ENCODE measurements at regions not wholly inside any gene's neighbourhood (a gene's known extent, or its start where the extent isn't known, plus 50 kb on each side); places are given as distances from the start of the nearest gene placed in this dataset.

DNA sequence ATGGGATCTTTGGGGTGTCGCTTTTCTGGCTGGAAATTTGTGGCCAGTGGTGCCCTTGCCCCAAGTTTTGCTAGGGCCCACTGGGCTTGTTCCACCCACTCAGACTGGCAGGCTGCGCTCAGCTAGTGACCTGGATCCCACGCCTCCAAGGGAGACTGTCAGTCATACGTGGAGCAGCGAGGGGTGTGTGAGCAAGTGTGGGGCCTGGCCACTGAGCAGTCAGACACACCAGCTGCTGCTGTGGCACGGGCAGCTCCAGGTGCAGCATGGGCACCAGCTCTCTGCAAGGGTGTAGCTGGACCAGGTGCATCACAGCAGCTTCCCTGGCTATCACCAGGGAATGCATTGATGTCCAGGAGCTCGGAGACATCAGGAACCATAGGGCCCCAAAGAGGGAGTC, 327.0 kb downstream of the NR4A2 start:
- Mint-ChIP-seq H3K4me1 (no peaks in the 10 kb centered on the region), H3K27ac (no peak overlapping the region), H3K27me3 (no peaks in the 10 kb centered on the region), H3K4me3 (no peak overlapping the region), H3K9me3 (ENCODE audit: insufficient read depth) (peaks cover 2% of the 10 kb centered on the region)
- H3K27me3 ChIP-seq (replicated peaks in 1 of 4; ENCODE audit: control extremely low read depth in 1 of 4, control insufficient read depth in 3 of 4, insufficient read depth in 4 of 4, low read length in 3 of 4), result no peaks in the 10 kb centered on the region
- H2AFZ ChIP-seq (ENCODE audit: insufficient read depth, low read depth, low read length, poor library complexity, severe bottlenecking), result no peak overlapping the region
- no peak overlapping the region for H3K9ac ChIP-seq (ENCODE audit: low read length)
- POLR2A ChIA-PET, result no interaction called here
- no peaks in the 10 kb centered on the region for H3K36me3 ChIP-seq (replicated peaks in 1 of 2; ENCODE audit: control extremely low read depth in 1 of 2, control insufficient read depth in 1 of 2, extremely low read depth in 1 of 2, insufficient read depth in 2 of 2, low read length in 1 of 2)
- 87% methylated on average over 7 of the region's 7 CpGs for WGBS (ENCODE audit: insufficient coverage)
- H3K9me3 ChIP-seq (ENCODE audit: control extremely low read depth in 1 of 3, control insufficient read depth in 2 of 3, insufficient read depth in 1 of 3, low read length in 2 of 3), result peaks cover 0 to 8% (median 0%) of the 10 kb centered on the region in 3 donors
- no peak overlapping the region for H3K4me3 ChIP-seq (ENCODE audit: control extremely low read depth in 1 of 5, extremely low read depth in 1 of 5, insufficient read depth in 1 of 5, low read depth in 2 of 5, low read length in 4 of 5)
- no peaks in the 10 kb centered on the region for H4K20me1 ChIP-seq (ENCODE audit: control insufficient read depth, insufficient read depth, low read length, poor library complexity, severe bottlenecking)
- intact Hi-C loops (cut with micrococcal nuclease), result no loop called here
- H3K4me1 ChIP-seq (ENCODE audit: control insufficient read depth in 2 of 2, insufficient read depth in 2 of 2, low read length in 2 of 2), result no peaks in the 10 kb centered on the region
- no peak overlapping the region for H3K27ac ChIP-seq (ENCODE audit: low read length in 2 of 2)
- ATAC-seq (ENCODE audit: low read depth), result no peak
- no peak overlapping the region for H3K4me2 ChIP-seq (replicated peaks; ENCODE audit: low read depth, low read length, poor library complexity, severe bottlenecking)
- no peak for TF ChIP-seq EZH2 (IDR thresholded peaks at IDR 0.05; ENCODE audit: borderline replicate concordance, insufficient read depth, low read depth, low read length, poor library complexity, severe bottlenecking)
- TF ChIP-seq, protein P1, sequence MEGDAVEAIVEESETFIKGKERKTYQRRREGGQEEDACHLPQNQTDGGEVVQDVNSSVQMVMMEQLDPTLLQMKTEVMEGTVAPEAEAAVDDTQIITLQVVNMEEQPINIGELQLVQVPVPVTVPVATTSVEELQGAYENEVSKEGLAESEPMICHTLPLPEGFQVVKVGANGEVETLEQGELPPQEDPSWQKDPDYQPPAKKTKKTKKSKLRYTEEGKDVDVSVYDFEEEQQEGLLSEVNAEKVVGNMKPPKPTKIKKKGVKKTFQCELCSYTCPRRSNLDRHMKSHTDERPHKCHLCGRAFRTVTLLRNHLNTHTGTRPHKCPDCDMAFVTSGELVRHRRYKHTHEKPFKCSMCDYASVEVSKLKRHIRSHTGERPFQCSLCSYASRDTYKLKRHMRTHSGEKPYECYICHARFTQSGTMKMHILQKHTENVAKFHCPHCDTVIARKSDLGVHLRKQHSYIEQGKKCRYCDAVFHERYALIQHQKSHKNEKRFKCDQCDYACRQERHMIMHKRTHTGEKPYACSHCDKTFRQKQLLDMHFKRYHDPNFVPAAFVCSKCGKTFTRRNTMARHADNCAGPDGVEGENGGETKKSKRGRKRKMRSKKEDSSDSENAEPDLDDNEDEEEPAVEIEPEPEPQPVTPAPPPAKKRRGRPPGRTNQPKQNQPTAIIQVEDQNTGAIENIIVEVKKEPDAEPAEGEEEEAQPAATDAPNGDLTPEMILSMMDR (IDR thresholded peaks at IDR 0.05), result no peak
- no peak for DNase-seq
- CTCF ChIA-PET, result no interaction called here
- H3K79me2 ChIP-seq (ENCODE audit: control insufficient read depth, insufficient read depth, low read length), result no peaks in the 10 kb centered on the region

DNA sequence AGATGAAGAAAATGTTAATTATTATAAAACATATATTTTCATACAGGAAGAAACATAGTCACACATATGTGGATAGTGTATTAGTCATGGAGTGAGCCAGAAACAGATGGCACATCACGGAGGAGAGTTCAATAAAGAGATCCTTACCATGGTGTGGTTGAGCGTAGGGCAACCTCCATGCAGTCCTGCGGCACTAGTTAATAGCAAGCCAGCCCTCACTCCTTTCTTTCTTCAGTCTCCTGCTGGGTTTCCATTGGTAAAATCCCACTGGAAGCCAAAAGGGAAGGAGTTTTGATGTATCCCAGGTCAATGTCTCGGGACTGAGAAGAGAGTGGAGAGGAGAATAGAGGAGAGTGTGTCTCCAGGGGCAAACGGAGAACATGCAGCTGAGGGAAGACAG, 328.1 kb downstream of the NR4A2 start:
- Histone ChIP-seq H3K27ac (ENCODE audit: low read length in 2 of 2) (no peak overlapping the region), H3K4me2 (replicated peaks; ENCODE audit: low read depth, low read length, poor library complexity, severe bottlenecking) (no peak overlapping the region), H3K79me2 (ENCODE audit: control insufficient read depth, insufficient read depth, low read length) (no peaks in the 10 kb centered on the region), H3K9ac (ENCODE audit: low read length) (no peak overlapping the region), H3K4me1 (ENCODE audit: control insufficient read depth in 2 of 2, insufficient read depth in 2 of 2, low read length in 2 of 2) (no peaks in the 10 kb centered on the region), H3K9me3 (ENCODE audit: control extremely low read depth in 1 of 3, control insufficient read depth in 2 of 3, insufficient read depth in 1 of 3, low read length in 2 of 3) (peaks cover 0 to 8% (median 0%) of the 10 kb centered on the region in 3 donors), H2AFZ (ENCODE audit: insufficient read depth, low read depth, low read length, poor library complexity, severe bottlenecking) (no peak overlapping the region), H3K36me3 (replicated peaks in 1 of 2; ENCODE audit: control extremely low read depth in 1 of 2, control insufficient read depth in 1 of 2, extremely low read depth in 1 of 2, insufficient read depth in 2 of 2, low read length in 1 of 2) (no peaks in the 10 kb centered on the region), H4K20me1 (ENCODE audit: control insufficient read depth, insufficient read depth, low read length, poor library complexity, severe bottlenecking) (no peaks in the 10 kb centered on the region), H3K27me3 (replicated peaks in 1 of 4; ENCODE audit: control extremely low read depth in 1 of 4, control insufficient read depth in 3 of 4, insufficient read depth in 4 of 4, low read length in 3 of 4) (no peaks in the 10 kb centered on the region), H3K4me3 (ENCODE audit: control extremely low read depth in 1 of 5, extremely low read depth in 1 of 5, insufficient read depth in 1 of 5, low read depth in 2 of 5, low read length in 4 of 5) (no peak overlapping the region)
- no peaks in the 10 kb centered on the region for H3K9me3 Mint-ChIP-seq (ENCODE audit: insufficient read depth)
- TF ChIP-seq, protein P1 (IDR thresholded peaks at IDR 0.05), result no peak
- TF ChIP-seq EZH2 (IDR thresholded peaks at IDR 0.05; ENCODE audit: borderline replicate concordance, insufficient read depth, low read depth, low read length, poor library complexity, severe bottlenecking), result no peak
- 100% methylated on average over 3 of the region's 5 CpGs for WGBS (ENCODE audit: insufficient coverage)
- CTCF ChIA-PET, result no interaction called here
- no peaks in the 10 kb centered on the region for H3K4me1 Mint-ChIP-seq
- H3K27me3 Mint-ChIP-seq, result no peaks in the 10 kb centered on the region
- no peak overlapping the region for H3K27ac Mint-ChIP-seq
- intact Hi-C loops (cut with micrococcal nuclease), result no loop called here
- DNase-seq (no peak), ATAC-seq (ENCODE audit: low read depth) (no peak)
- POLR2A ChIA-PET, result no interaction called here
- no peak overlapping the region for H3K4me3 Mint-ChIP-seq

All from B cell (primary cell).